Ecto neural progenitor cell (in vitro differentiated cells): ENCODE measurements at regions not wholly inside any gene's neighbourhood (a gene's known extent, or its start where the extent isn't known, plus 50 kb on each side); places are given as distances from the start of the nearest gene placed in this dataset.
"Not testable (repeated sequence)": the region's sequence is repeated elsewhere in the genome, so short reads cannot be mapped to it uniquely, and the experiment has no call there.

Experiments used
- DNase-seq: peaks from one replicate; pipeline ENCODE4 v3.0.0-alpha.2; 2018; ENCODE audit warnings: low spot score

DNA sequence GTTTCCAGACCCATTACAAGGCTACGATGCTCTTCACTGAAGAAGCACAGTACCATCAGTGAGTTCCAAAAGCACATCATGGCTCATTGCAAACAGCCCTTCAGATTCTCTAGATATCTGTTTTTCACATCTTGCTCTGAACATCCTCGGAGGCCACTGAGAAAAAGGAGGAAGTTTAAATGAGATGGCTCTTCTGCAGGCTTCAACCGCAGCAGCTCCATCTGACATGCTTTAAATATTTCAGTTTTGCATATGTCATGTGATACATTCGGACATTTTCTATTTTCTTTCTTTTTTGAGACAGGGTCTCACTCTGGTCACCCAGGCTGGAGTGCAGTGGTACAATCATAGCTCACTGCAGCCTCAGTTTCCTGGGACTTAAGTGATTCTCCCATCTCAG, 396.8 kb downstream of the NPIPA8 start:
- DNase-seq: no peak

DNA sequence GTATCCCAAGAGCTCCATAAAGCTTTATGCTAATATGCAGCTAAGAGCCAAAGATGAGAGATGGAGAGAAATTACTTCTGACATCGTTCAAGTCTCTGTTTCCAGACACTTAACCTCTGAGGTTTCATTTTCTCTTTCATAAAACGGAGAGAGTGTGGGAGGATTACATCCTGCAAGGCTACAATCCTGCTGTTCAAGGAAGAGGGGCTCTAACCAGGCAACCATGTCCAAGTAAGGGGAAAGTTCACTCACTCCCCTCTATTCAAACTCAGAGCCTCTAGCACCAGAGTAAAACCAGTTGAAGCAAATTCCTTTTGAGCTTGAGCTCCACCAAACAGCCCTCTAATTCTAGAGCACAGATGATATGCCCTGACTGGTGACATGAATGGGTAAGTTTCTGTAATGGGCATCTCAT, 397.4 kb downstream of the NPIPA8 start:
- DNase-seq: no peak

DNA sequence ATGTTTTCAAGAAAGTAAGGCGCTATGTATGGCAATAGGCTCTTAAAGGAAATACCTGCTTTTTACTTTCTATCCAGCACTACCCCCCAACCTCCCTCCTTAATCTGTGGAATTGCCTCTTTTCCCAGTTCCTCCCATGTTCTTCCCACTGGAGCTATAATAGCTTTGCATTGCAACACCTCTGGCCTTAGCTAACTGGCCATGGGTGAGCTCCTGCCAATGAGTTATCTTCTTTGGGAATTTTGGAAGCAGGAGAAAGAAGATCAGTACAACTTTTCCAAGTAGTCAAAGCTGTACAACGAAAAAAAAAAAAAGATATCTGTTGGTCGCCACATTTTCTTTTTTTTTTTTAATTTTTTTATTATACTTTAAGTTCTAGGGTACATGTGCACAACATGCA, 398.0 kb downstream of the NPIPA8 start:
- no peak for DNase-seq

DNA sequence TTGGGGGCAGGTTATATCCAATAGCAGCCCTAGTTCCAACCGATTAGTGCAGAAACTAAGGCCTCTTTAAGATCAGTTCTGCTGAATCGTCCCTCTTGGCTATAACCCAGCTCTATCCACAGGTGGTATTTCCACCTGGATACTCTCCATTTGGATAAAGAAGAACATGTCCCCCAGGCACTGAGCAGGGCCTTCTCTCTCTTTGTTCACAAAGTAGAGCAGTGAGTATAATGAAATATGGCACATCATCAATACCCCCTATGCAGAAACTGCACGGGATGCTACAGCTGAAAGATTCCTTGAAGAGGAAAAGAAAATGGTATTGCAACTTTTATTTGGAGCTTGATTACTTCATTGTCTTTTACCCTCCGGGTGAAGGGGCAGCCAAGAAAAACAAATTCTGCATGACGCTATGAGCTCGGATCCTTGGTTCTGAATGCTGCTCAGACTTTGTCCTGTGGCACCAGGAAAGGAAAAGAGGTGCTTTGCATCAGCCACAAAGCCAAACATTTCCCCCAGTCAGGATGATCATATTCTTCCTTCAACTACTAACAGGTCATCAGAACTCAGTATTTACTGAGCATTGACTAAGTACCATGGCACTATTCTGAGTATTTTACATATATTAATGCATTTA, 399.7 kb downstream of the NPIPA8 start:
- DNase-seq: no peak

DNA sequence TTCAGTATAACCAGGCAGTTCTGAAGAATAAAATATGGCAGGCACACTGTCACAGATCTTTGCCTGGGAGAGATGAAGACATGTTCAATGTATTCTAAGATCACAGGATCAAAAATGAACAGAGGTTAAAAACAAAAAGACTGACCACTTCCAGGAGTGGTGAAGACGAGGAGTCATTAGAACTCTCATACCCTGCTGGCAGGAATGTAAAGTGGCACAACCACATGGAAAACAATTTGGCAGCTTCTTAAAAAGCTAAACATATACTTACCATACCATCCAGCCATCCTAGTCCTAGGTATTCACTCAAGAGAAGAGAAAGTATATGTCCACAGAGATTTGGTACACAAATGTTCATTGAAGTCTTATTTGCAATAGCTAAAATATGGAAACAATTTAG, 406.3 kb downstream of the NPIPA8 start:
- no peak for DNase-seq

DNA sequence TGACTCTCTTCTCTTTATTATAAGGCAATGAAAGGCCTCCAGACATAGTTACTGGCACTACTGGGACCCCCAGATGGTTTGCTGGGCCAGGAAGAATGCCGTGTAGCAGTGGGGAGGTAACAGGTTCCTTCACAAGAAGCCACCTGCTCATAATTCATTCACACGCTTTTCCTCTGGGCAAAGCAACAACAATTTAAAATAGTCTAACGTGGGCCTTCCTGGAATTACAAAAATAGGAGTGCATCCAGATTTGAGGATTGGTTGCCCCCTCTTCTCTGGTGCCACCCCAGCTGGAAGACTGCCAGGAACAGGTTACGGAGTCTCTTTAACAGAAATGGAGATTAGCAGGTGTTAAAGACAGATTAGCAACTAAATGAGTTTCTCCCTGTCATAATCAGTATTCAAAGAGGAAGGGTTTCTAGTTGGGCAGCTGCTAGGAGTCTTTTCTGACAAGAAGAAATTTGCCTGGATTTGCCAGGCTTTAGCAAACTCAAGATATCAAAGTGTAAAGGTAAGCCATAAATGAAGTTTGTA, 409.6 kb downstream of the NPIPA8 start:
- no peak for DNase-seq

DNA sequence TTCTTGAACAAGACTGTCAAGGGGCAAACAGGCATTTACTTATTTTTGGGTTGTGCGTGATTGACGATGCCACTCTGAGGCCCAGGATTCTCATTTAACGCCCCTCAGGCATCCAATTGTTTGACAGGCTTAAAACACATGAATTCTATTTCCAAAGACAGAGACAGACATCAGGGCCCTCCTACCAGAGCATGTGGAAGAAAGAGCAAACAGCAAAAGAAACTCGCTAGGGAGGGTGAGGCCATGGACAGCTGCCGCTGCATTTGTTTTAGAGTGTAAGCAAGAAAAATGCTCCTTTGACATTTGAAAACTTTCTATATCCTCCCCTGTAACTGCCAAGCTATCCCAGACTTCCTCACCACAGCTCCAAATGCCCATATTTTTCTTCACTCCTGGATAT, 410.1 kb downstream of the NPIPA8 start:
- no peak for DNase-seq

DNA sequence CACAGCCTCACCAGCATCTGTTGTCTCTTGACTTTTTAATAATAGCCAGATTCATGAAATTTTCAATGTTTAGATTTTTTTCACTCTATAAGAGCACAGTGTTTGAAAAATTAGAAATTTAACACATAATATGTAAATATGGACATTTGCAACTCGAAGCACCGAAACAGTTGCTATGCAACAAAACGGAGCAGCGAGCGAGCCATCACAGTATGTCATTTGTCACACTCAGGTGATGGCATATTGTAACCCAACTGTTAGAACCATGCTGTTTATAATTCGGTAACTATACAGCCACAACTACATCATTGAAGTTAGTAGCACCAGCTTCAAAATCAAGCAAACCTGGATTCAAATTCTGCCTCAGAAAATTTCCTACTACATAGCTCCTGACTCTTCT, 410.8 kb downstream of the NPIPA8 start:
- no peak for DNase-seq

DNA sequence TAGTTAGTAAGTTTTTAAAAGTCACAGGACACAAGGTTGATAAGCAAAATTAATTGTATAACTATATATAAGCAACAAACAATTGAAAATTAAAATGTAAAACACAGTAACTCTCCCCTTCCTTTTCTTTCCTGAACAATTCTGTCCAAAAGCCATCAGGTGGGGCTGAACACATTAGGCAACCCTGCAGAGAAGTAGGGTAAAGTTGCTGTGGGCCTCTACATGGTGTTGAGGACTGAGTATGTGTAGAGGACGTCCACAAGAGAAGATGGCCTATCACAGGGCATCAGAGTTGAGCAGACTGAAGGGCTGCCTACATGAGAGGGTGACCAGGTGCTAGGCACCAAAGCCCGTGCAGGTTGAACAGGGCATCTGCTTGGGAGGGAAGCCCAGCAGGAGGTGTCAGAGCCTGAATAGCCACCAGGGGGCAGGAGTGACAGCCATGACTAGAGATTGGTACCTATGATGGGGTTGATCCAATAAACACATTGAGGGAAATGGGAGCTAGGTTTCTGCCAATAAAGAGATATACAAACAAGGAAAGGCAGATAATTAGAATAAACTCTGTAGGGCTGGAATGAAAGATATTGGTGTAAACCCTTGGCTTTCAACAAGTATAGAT, 415.1 kb downstream of the NPIPA8 start:
- DNase-seq: no peak

DNA sequence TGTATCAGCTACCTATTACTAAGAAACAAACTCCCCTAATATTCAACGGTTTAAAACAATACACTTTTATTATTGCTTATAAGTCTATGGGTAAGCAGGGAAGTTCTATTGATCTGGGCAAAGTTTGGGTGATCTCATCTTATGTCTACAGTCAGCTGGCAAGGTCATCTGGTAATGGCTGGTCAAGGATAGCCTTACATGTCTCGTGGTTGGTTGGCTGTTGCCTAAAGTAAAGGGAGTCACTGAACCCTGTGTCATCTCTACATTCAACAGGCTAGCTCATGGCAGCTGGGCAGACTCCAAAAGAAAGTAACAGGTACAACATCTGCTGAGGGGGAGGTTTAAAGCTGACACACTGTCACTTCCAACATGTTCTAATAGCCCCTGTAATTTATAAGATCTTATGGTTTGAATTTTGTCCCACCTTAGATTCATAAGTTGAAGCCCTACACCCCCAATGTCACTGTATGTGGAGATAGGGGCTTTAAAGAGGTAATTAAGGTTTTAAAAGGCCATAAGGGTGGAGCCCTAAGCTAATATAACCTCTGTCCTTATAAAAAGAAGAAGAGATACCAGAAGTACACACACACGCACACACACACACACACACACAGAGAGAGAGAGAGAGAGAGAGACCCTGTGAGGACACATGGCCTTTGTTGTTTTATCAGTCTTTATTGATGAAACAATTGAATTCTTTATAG, 419.1 kb downstream of the NPIPA8 start:
- no peak for DNase-seq

DNA sequence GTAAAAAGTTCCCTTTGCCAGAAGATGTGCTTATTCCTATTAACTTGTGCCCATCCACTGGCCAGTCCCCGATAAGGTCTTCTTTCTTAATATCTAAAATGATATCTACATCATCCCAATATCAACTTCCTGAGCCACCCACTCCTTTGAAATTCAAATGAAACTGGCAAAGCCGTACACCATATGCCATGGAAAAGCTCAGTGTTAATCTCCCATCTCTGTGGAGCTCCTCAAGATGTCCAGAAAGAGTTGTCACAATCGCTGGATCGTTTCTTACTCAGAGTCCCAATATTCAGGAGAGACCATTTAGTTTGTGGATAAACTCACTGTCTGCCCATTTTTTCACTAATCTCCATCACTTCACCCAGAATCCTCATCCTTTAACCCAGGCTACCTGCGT, 420.7 kb downstream of the NPIPA8 start:
- DNase-seq: no peak

DNA sequence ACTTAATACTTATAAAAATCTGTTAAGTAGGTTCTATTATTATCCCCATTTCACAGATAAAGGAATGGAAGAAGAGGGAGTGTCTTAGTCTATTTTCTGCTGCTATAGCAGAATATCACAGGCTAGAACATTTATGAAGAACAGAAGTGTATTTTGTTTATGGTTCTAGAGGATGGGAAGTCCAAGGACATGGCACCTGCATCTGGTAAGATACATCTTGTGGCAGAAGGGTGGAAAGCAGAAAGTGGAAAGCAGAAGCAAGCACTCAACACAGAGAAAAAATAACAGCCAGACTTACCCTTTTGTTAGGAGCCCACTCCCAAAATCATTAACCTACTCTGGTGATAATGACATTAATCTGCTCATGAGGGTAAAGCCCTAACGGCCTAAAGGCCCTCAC, 422.4 kb downstream of the NPIPA8 start:
- DNase-seq: no peak

DNA sequence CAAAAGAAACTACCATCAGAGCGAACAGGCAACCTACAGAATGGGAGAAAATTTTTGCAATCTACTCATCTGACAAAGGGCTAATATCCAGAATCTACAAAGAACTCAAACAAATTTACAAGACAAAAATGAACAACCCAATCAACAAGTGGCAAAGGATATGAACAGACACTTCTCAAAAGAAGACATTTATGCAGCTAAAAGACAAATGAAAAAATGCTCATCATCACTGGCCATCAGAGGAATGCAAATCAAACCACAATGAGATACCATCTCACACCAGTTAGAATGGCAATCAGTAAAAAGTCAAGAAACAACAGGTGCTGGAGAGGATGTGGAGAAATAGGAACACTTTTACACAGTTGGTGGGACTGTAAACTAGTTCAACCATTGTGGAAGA, 425.0 kb downstream of the NPIPA8 start:
- DNase-seq: not testable (repeated sequence)

DNA sequence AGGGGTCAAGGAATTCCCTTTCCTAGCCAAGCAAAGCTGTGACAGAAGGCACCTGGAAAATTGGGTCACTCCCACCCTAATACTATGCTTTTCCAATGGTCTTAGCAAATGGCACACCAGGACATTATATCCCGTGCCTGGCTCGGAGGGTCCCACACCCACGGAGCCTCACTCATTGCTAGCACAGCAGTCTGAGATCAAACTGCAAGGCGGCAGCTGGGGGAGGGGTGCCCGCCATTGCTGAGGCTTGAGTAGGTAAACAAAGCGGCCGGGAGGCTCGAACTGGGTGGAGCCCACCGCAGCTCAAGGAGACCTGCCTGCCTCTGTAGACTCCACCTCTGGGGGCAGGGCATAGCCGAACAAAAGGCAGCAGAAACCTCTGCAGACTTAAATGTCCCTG, 429.9 kb downstream of the NPIPA8 start:
- not testable (repeated sequence) for DNase-seq

DNA sequence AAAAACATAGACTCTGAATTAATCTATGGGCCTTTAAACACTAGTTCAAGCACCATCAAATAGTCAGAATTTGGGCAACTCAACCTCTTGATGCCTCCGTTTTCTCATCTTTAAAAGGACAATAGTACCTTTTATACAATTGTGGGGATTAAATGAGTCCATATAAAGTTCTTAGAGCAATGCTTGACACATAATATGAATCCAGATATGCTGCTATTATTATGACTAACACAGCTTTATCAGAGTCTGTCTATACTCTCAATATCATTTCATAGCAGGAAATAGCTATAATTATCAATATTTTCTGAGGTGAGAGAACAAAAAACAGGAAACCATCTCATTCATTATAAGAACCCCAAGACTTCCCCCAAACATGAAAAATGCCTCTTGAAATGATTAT, 430.5 kb upstream of the XYLT1 start:
- DNase-seq: no peak

DNA sequence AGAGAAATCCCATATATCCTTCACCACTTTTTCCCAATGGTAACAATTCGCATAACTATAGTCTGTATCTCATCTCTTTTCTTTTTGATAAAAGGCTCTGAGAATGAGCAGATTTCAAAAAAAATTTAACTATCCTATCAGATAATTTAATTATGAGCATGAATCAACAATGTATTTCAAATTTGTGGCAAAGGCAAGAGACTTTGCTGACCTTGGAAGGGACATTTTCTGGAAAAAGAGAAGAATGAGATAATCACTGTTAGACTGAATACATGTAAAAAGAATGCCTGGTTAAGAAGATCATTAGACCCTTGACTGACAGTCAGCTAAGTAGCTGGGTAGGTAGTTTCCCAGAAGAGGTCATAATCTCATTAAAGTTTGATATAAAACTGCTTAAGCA, 428.4 kb upstream of the XYLT1 start:
- DNase-seq: no peak

DNA sequence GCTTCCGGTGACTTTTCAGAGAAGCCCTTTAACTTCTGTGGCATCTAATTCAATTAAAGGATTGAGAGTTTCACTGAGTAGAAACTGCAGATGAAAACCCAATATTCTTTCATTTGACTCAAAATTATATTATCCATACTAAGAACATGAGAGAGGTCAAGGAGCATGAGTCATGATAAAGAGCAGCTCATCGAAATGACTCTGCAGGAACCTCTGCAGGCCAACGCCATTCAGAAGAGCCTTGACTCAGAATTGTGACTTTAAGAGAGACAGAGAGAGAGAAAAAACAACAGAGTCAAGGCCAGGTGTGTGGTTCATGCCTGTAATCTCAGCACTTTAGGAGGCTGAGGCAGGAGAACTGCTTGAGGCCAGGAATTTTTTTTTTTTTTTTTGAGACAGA, 417.2 kb upstream of the XYLT1 start:
- DNase-seq: no peak

DNA sequence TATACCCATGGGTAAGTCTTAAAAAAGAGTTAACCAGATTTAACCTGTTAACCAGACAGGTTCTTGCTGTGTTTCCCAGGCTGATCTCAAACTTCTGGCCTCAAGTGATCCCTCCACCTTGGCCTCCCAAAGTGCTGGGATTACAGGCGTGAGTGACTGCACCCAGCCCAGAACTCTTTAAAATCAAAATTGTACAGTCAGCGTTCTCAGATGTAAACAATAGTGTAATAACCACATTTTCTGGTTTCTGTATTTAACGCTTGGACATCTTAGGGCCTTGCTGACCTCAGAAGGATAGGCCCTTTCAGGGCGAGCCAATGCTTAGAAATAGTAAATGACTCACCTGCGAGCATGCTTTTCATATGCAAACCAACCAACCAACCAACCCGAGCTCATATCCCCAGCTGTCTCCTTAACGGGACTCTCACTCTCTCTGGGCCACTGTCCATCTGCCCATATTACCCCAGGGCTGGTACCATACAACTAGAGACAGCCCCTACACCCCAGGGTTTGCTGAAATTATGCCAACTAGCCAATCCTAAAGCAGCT, 415.0 kb upstream of the XYLT1 start:
- no peak for DNase-seq

DNA sequence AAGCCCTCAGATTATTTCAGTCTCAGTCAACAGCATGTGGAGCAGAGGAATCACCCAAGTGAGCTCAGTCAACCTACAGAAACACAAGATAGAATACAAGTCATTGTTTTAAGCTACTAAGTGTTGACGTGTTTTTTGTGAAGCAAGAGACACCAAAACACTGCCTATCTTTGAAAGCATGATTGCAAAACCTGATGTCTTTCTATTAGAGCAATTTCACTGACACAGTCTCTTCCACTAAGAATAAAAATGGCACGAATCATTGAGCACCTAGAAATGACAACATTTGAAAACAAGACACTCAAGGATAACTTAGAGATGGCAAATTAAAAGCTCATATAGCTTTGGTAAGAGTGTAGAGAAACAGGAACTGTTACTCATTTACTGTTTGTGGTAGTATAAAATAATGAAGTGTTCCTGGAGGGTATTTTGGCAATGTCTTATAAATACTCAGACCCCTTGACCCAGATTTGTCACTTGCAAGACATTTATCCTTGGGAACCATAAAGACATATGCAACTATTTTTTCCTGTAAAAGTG, 407.1 kb upstream of the XYLT1 start:
- no peak for DNase-seq

DNA sequence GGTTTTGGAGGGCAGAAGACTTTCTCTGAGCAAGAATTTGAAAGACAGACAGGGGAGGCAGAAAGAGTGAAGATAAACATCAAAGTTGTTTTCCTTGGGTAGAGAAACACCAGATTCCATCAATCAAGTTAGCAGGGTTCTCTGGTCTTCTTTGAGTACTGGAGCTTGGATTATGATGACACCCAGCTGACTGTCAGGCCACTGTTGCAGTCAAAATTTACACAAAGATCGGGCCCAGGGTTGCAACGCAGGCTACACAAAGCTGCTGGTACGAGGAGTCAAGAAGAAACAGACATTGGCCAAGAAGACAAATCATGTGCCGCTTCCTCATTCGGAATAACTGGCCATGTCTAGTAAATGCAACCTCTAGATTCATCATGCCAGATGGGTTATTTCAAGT, 396.2 kb upstream of the XYLT1 start:
- DNase-seq: no peak

DNA sequence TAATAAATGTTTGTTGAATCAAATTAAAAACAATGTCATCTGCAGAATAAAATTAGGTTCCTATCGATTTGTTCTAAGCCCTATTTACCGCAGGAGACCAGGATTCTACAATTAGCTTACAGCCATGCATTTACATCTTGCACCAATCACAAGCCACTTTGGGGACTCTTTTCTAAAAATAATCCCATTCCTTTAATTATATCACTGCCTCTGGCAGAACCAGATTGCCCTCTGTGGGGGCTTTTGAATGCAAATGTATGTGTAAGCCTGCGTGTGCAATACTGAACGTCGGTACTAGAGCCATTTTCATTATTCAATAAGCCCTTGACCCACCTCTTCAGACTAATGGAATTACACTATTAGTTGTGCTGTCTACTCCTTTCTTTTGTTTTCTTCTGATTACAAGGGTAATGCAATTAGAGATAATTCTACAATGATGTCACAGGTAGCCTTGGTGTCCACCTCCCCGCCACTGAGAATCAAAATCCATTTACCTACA, 391.3 kb upstream of the XYLT1 start:
- no peak for DNase-seq

DNA sequence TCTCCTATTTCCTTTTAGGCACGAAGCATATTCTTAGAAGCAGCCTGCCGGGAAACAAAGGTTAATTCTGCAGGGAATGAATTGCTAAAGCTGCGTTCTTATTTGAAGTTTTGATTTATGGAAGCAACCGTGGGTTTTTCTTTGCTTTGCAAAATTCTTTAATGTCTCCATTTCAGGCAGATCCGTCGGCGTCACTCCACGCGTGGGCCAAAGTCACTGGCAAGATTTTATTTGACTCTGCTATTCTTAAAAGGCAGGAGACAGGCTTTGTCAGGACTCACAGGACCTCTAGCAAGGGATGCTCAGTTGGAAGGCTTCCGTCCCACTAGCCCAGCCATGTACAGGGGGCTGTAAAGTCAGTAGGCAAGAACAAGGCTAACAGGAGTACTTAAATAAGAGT, 387.3 kb upstream of the XYLT1 start:
- DNase-seq: no peak

DNA sequence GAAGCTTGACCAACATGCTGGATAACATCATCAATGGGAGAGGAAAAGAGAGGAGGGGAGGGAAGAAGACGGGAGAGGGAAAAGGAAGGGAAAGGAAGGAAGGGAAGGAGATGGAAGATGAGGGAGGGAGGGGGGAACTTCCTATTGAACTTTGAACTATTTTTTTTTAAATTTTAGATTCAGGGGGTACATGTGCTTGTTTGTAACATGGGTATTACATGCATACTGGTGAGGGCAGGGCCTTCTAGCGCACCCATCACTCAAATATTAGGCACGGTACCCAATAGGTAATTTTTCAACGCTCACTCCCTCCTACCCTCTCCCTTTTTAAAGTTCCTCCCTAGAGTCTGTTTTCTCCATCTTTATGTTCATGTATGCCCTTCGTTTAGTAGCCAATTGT, 383.2 kb upstream of the XYLT1 start:
- no peak for DNase-seq
